Lower lobe of right lung (tissue), 2 donors: ENCODE measurements at regions not wholly inside any gene's neighbourhood (a gene's known extent, or its start where the extent isn't known, plus 50 kb on each side); places are given as distances from the start of the nearest gene placed in this dataset.

Experiments used
- ATAC-seq, 2 donors: fragments of 200-7000 bp; cut with Tn5 transposase; one replicate each; pipeline ENCODE4 v1.9.1; 2020 to 2022; ENCODE audit warnings: mild to moderate bottlenecking in 2 of 2, moderate library complexity in 2 of 2
- DNase-seq: peaks from one replicate; pipeline ENCODE4 v3.0.0-alpha.2; 2020
- H3K27ac ChIP-seq: fragments of 200-600 bp; one replicate; pipeline ENCODE4 v1.8.0; 2022
- H3K27me3 ChIP-seq: fragments of 200-600 bp; one replicate; pipeline ENCODE4 v1.8.0; 2022; ENCODE audit warnings: low read depth
- H3K36me3 ChIP-seq: fragments of 200-600 bp; one replicate; pipeline ENCODE4 v1.8.0; 2022; ENCODE audit warnings: mild to moderate bottlenecking
- H3K4me1 ChIP-seq: fragments of 200-600 bp; one replicate; pipeline ENCODE4 v1.8.0; 2022
- H3K4me3 ChIP-seq: fragments of 200-600 bp; one replicate; pipeline ENCODE4 v1.8.0; 2022; ENCODE audit warnings: mild to moderate bottlenecking
- H3K9me3 ChIP-seq: fragments of 200-600 bp; one replicate; pipeline ENCODE4 v1.8.0; 2022
- CTCF ChIP-seq: fragments of 200-600 bp; IDR thresholded peaks from one replicate; pipeline ENCODE4 v1.8.0; 2022; ENCODE audit warnings: antibody characterized with exemption, mild to moderate bottlenecking
- intact Hi-C: fragments of 100-400 bp; cut with DNase I; formaldehyde crosslinking; loops from one replicate; pipeline ENCODE4 v1.11.0; 2022
- donor health status: DM: no; HTN: yes; CAD: no; lungs with severe emphysema.

- no peak for DNase-seq
- H3K27me3 ChIP-seq = no peaks in the 10 kb centered on the region
- no peaks in the 10 kb centered on the region for H3K4me1 ChIP-seq
- no peaks in the 10 kb centered on the region for H3K36me3 ChIP-seq
- ATAC-seq = no peak
- no peak overlapping the region for H3K27ac ChIP-seq
- intact Hi-C loops = no loop called here
- H3K9me3 ChIP-seq = no peaks in the 10 kb centered on the region
- TF ChIP-seq CTCF = no peak
- no peak overlapping the region for H3K4me3 ChIP-seq
These were observed 114.9 kb upstream of the RAB11FIP2 start for GRCh38 chr10:118161461-118162246.

GRCh38 chr10:118153287-118153686, 106.5 kb upstream of the RAB11FIP2 start:
- intact Hi-C loops = no loop called here
- no peak for TF ChIP-seq CTCF
- H3K27me3 ChIP-seq = no peaks in the 10 kb centered on the region
- ATAC-seq (no peak), DNase-seq (no peak)
- H3K9me3 ChIP-seq = peaks cover 6% of the 10 kb centered on the region
- H3K4me3 ChIP-seq = no peak overlapping the region
- H3K4me1 ChIP-seq = no peaks in the 10 kb centered on the region
- no peak overlapping the region for H3K27ac ChIP-seq
- H3K36me3 ChIP-seq = no peaks in the 10 kb centered on the region

GRCh38 chr10:118151461-118151860, 104.7 kb upstream of the RAB11FIP2 start:
- Histone ChIP-seq H3K4me3 (no peak overlapping the region), H3K9me3 (peaks cover 6% of the 10 kb centered on the region), H3K27ac (no peak overlapping the region), H3K4me1 (no peaks in the 10 kb centered on the region), H3K36me3 (no peaks in the 10 kb centered on the region), H3K27me3 (no peaks in the 10 kb centered on the region)
- DNase-seq = no peak
- TF ChIP-seq CTCF = no peak
- no peak for ATAC-seq
- intact Hi-C loops = no loop called here

GRCh38 chr10:118148247-118148646, 101.5 kb upstream of the RAB11FIP2 start:
- Histone ChIP-seq H3K36me3 (no peaks in the 10 kb centered on the region), H3K27me3 (no peaks in the 10 kb centered on the region), H3K9me3 (no peaks in the 10 kb centered on the region), H3K4me3 (no peak overlapping the region), H3K27ac (no peak overlapping the region), H3K4me1 (no peaks in the 10 kb centered on the region)
- no peak for DNase-seq
- no peak for ATAC-seq
- intact Hi-C loops = no loop called here
- no peak for TF ChIP-seq CTCF

GRCh38 chr10:118145256-118145655, 98.5 kb upstream of the RAB11FIP2 start:
- Histone ChIP-seq H3K27me3 (no peaks in the 10 kb centered on the region), H3K4me3 (no peak overlapping the region), H3K36me3 (no peaks in the 10 kb centered on the region), H3K9me3 (no peaks in the 10 kb centered on the region), H3K27ac (no peak overlapping the region), H3K4me1 (no peaks in the 10 kb centered on the region)
- intact Hi-C loops = no loop called here
- no peak for TF ChIP-seq CTCF
- ATAC-seq (no peak), DNase-seq (no peak)
